Endodermal cell (in vitro differentiated cells): ENCODE measurements at regions not wholly inside any gene's neighbourhood (a gene's known extent, or its start where the extent isn't known, plus 50 kb on each side); places are given as distances from the start of the nearest gene placed in this dataset.
A peak's percentile ranks its signal among the peaks of the same experiment; 100 is the strongest.

Experiments
- DNase-seq: peaks from one replicate; pipeline ENCODE4 v3.0.0-alpha.2; 2017
- H3K27ac ChIP-seq: 2 replicates; pipeline ENCODE4 v1.5.1; 2013; ENCODE audit warnings: mild to moderate bottlenecking, low read depth, low read length, moderate library complexity
- H3K27me3 ChIP-seq: 2 replicates; pipeline ENCODE4 v1.6.1; 2013; ENCODE audit warnings: mild to moderate bottlenecking, low read length, moderate library complexity; ENCODE audit not compliant: insufficient read depth, control insufficient read depth, poor library complexity, severe bottlenecking
- H3K36me3 ChIP-seq: 2 replicates; pipeline ENCODE4 v1.7.0; 2013; ENCODE audit warnings: mild to moderate bottlenecking, low read length, moderate library complexity; ENCODE audit not compliant: control insufficient read depth, insufficient read depth
- H3K4me1 ChIP-seq: one replicate; pipeline ENCODE4 v1.7.0; 2013; ENCODE audit warnings: low read length; ENCODE audit not compliant: control insufficient read depth, insufficient read depth
- H3K4me3 ChIP-seq: 2 replicates; pipeline ENCODE4 v1.5.1; 2013; ENCODE audit warnings: mild to moderate bottlenecking, low read length, moderate library complexity
- H3K9ac ChIP-seq: 2 replicates; pipeline ENCODE4 v1.6.1; 2013; ENCODE audit warnings: mild to moderate bottlenecking, low read length, moderate library complexity; ENCODE audit not compliant: poor library complexity, severe bottlenecking; ENCODE audit errors: extremely low read depth
- H3K9me3 ChIP-seq: 2 replicates; pipeline ENCODE4 v1.6.1; 2013; ENCODE audit warnings: mild to moderate bottlenecking, low read length, moderate library complexity; ENCODE audit not compliant: control insufficient read depth
- H3K27ac Mint-ChIP-seq: 2 replicates; pipeline ENCODE4 v1.8.0; 2020; ENCODE audit warnings: mixed read lengths
- H3K27me3 Mint-ChIP-seq: 2 replicates; pipeline ENCODE4 v1.8.0; 2021; ENCODE audit warnings: mild to moderate bottlenecking, mixed read lengths; ENCODE audit not compliant: insufficient read depth
- H3K36me3 Mint-ChIP-seq: 2 replicates; pipeline ENCODE4 v1.8.0; 2020; ENCODE audit warnings: low read depth, mixed read lengths
- H3K4me1 Mint-ChIP-seq: 2 replicates; pipeline ENCODE4 v1.8.0; 2020; ENCODE audit warnings: mixed read lengths
- H3K4me3 Mint-ChIP-seq: 2 replicates; pipeline ENCODE4 v1.8.0; 2020; ENCODE audit warnings: mild to moderate bottlenecking, moderate library complexity, mixed read lengths
- H3K9me3 Mint-ChIP-seq: 2 replicates; pipeline ENCODE4 v1.8.0; 2020; ENCODE audit warnings: mild to moderate bottlenecking, mixed read lengths
- WGBS, 2 experiments: methylation state at CpG; one replicate each; pipeline versions ENCODE4 v1.1.5 to v1.1.7; 2013; ENCODE audit warnings: missing lambda C conversion rate in 2 of 2, mixed read lengths in 1 of 2; ENCODE audit not compliant: insufficient coverage in 1 of 2, insufficient read length in 1 of 2; 5-methylcytosine and 5-hydroxymethylcytosine counted together
- TF ChIP-seq, protein P1 (sequence below): fragments of 200-600 bp; sonication (generic); conservative IDR thresholded peaks from 2 replicates; pipeline ENCODE4 v1.5.0; 2021; ENCODE audit warnings: antibody characterized with exemption, mild to moderate bottlenecking

DNA sequence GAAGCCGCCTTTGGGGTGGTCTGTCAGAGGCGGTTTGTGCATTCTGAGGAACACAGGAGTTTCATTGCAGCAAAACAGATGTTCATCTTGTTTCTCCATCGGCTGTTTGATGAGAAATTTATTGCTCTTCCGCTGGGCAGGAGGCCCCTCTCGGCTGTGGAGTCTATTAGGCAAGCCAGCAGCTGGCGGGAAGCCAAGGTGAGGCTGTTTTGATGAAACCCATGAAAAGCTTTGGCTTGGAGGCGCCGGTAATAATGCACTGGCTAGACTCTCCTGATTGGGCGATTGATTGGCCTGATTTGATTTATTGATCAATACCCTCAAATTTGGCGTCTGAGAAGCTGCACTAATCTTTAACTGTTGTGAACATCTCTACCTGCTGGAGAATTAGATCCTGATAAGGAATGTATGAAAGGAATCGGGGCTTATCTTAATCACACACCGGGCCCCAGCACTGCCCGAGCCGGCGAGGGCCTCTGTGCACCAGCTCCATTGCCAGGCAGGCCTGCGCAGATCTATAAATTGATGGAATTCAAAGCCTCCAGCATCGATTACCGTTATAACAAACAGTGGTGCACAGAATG is 187.7 kb downstream of the PHETA1 start:
- H3K27ac ChIP-seq, result peak overlapping the region; percentile 32
- TF ChIP-seq, protein P1, sequence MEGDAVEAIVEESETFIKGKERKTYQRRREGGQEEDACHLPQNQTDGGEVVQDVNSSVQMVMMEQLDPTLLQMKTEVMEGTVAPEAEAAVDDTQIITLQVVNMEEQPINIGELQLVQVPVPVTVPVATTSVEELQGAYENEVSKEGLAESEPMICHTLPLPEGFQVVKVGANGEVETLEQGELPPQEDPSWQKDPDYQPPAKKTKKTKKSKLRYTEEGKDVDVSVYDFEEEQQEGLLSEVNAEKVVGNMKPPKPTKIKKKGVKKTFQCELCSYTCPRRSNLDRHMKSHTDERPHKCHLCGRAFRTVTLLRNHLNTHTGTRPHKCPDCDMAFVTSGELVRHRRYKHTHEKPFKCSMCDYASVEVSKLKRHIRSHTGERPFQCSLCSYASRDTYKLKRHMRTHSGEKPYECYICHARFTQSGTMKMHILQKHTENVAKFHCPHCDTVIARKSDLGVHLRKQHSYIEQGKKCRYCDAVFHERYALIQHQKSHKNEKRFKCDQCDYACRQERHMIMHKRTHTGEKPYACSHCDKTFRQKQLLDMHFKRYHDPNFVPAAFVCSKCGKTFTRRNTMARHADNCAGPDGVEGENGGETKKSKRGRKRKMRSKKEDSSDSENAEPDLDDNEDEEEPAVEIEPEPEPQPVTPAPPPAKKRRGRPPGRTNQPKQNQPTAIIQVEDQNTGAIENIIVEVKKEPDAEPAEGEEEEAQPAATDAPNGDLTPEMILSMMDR, result no peak
- H3K4me1 ChIP-seq, result peaks cover 8% of the 10 kb centered on the region
- 88 to 89% methylated on average over 14 to 18 of the region's 18 CpGs for WGBS, 2 experiments
- Mint-ChIP-seq H3K4me3 (no peak overlapping the region), H3K9me3 (no peaks in the 10 kb centered on the region), H3K4me1 (peaks cover 10% of the 10 kb centered on the region), H3K27me3 (no peaks in the 10 kb centered on the region), H3K36me3 (no peaks in the 10 kb centered on the region), H3K27ac (no peak overlapping the region)
- no peaks in the 10 kb centered on the region for H3K36me3 ChIP-seq
- no peaks in the 10 kb centered on the region for H3K9me3 ChIP-seq
- no peak overlapping the region for H3K4me3 ChIP-seq
- DNase-seq, result no peak
- no peaks in the 10 kb centered on the region for H3K27me3 ChIP-seq
- no peak overlapping the region for H3K9ac ChIP-seq

DNA sequence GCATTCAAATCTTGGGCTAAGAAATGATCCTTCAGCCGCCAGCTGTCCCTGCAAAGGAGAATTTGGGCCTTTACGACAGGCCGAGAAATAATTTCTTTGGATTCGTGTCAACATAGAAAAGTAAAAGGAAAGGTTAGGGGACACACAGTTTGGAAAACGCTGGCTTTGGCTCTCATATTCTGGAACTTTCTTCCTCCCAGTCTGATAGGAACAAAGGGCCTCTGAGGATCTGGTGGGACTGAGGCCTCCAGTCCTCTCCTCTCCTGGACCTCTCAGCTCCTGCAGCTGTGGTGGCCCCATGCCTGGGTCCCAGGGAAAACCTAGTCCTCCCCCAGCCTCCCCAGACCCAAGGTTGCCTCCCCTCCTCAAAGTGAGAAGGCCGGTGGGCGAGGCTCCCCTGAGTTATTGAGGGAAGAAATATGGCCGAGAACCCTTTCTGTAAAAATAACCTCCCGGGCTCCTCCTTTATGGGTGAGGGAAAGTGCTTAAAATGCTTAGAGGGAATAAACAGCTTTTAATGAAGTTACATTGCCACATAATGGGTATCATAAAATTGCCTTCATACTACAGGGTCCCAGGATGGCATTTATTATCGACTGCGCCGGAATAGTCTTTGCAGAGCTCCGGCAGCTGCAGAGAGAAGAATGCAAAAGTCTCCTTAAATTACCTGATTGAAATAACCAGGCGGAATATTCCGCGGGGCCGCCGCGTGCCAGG is 188.3 kb downstream of the PHETA1 start:
- Mint-ChIP-seq H3K4me3 (no peak overlapping the region), H3K27ac (peak overlapping the region; percentile 60), H3K27me3 (no peaks in the 10 kb centered on the region), H3K4me1 (peaks cover 10% of the 10 kb centered on the region), H3K9me3 (no peaks in the 10 kb centered on the region), H3K36me3 (no peaks in the 10 kb centered on the region)
- Histone ChIP-seq H3K4me1 (peaks cover 8% of the 10 kb centered on the region), H3K9ac (no peak overlapping the region), H3K27me3 (no peaks in the 10 kb centered on the region), H3K9me3 (no peaks in the 10 kb centered on the region), H3K27ac (peak overlapping the region; percentile 32), H3K36me3 (no peaks in the 10 kb centered on the region), H3K4me3 (no peak overlapping the region)
- TF ChIP-seq, protein P1, result no peak
- DNase-seq, result no peak
- WGBS, 2 experiments, result 93 to 95% methylated on average over 16 to 19 of the region's 19 CpGs

GRCh38 chr12:111178181-111179081 is 190.5 kb downstream of the PHETA1 start:
- Histone ChIP-seq H3K27me3 (no peaks in the 10 kb centered on the region), H3K9ac (no peak overlapping the region), H3K4me3 (no peak overlapping the region), H3K4me1 (peaks cover 8% of the 10 kb centered on the region), H3K36me3 (no peaks in the 10 kb centered on the region), H3K9me3 (no peaks in the 10 kb centered on the region), H3K27ac (no peak overlapping the region)
- TF ChIP-seq, protein P1, result no peak
- no peak overlapping the region for H3K27ac Mint-ChIP-seq
- H3K4me3 Mint-ChIP-seq, result no peak overlapping the region
- 87 to 92% methylated on average over 10 to 17 of the region's 18 CpGs for WGBS, 2 experiments
- no peak for DNase-seq
- H3K27me3 Mint-ChIP-seq, result no peaks in the 10 kb centered on the region
- peaks cover 10% of the 10 kb centered on the region for H3K4me1 Mint-ChIP-seq
- H3K36me3 Mint-ChIP-seq, result no peaks in the 10 kb centered on the region
- H3K9me3 Mint-ChIP-seq, result no peaks in the 10 kb centered on the region
